ENCODE measurements at regions not wholly inside any gene's neighbourhood (a gene's known extent, or its start where the extent isn't known, plus 50 kb on each side); places are given as distances from the start of the nearest gene placed in this dataset.

- Histone ChIP-seq H3K4me2 (ENCODE audit: low read length) (no peak overlapping the region), H4K20me1 (ENCODE audit: insufficient read depth) (no peaks in the 10 kb centered on the region), H3K4me1 (ENCODE audit: control insufficient read depth in 1 of 2, insufficient read depth in 2 of 2, low read length in 2 of 2) (no peaks in the 10 kb centered on the region), H3K4me3 (replicated peaks in 1 of 2; ENCODE audit: low read depth in 1 of 2, low read length in 2 of 2) (no peak overlapping the region), H3K27ac (ENCODE audit: low read depth, low read length) (no peak overlapping the region), H3K79me2 (ENCODE audit: insufficient read depth, low read length) (no peaks in the 10 kb centered on the region), H3K9me2 (ENCODE audit: insufficient read depth) (no peaks in the 10 kb centered on the region), H3K36me3 (ENCODE audit: control insufficient read depth in 1 of 2, insufficient read depth in 2 of 2, low read length in 2 of 2) (no peaks in the 10 kb centered on the region), H3K27me3 (ENCODE audit: insufficient read depth, low read length) (no peaks in the 10 kb centered on the region), H3K9me3 (ENCODE audit: control insufficient read depth in 1 of 2, insufficient read depth in 1 of 2, low read depth in 1 of 2, low read length in 2 of 2) (peaks cover 0 to 10% of the 10 kb centered on the region in 2 experiments; a peak in 1 of 4 replicates), H3K9ac (ENCODE audit: low read length) (no peak overlapping the region), H2AFZ (ENCODE audit: low read depth, low read length, poor library complexity, severe bottlenecking) (no peak overlapping the region)
- RAD21 ChIA-PET (ENCODE audit: low non-redundant PET in 1 of 2, low total read pairs in 2 of 2, uncharacterized antibody in 2 of 2, unreplicated experiment in 2 of 2) = no interaction called here
- no peak for TF ChIP-seq ELF1 (IDR thresholded peaks at IDR 0.05; ENCODE audit: borderline replicate concordance, low read depth)
- no peak for TF ChIP-seq EGR1 (IDR thresholded peaks at IDR 0.05; ENCODE audit: low read depth)
- TF ChIP-seq SIN3A (IDR thresholded peaks at IDR 0.05; ENCODE audit: low read depth) = no peak
- no peak for TF ChIP-seq SP1 (IDR thresholded peaks at IDR 0.05; ENCODE audit: low read depth)
- no peak for TF ChIP-seq ZBTB33 (IDR thresholded peaks at IDR 0.05; ENCODE audit: extremely low read depth, insufficient replicate concordance, low read length)
- no peak for TF ChIP-seq JUND (IDR thresholded peaks at IDR 0.05)
- no peak for TF ChIP-seq TCF7L2 (IDR thresholded peaks at IDR 0.05; ENCODE audit: borderline replicate concordance, extremely low read depth, insufficient read depth, insufficient read length)
- TF ChIP-seq CBX3 (IDR thresholded peaks at IDR 0.05; ENCODE audit: low read depth) = no peak
- TF ChIP-seq RAD21 (IDR thresholded peaks at IDR 0.05; ENCODE audit: low read depth) = no peak
- TF ChIP-seq YY1 (IDR thresholded peaks at IDR 0.05; ENCODE audit: extremely low read depth, insufficient replicate concordance, low read depth, low read length) = no peak
- no peak for TF ChIP-seq REST (IDR thresholded peaks at IDR 0.05; ENCODE audit: low read depth)
- no peak for TF ChIP-seq ZFX (IDR thresholded peaks at IDR 0.05)
- TF ChIP-seq EZH2 (IDR thresholded peaks at IDR 0.05) = no peak
- intact Hi-C loops (cut with micrococcal nuclease) = no loop called here
- ATAC-seq (no peak), DNase-seq (ENCODE audit: low read depth, low spot score) (no peak)
- POLR2A ChIA-PET = interaction anchor here (0.8 kb wide), 1 partner anchor 84 kb away, joined by 3 read pairs; no protein-coding TSS in a partner anchor
- no TSS peak for BruUV-seq (replicated peaks)
- CTCF ChIA-PET = no interaction called here
These were observed 125.5 kb downstream of the TFCP2L1 start for GRCh38 chr2:121159291-121160071.
